K562 (cell line): ENCODE measurements at regions not wholly inside any gene's neighbourhood (a gene's known extent, or its start where the extent isn't known, plus 50 kb on each side); places are given as distances from the start of the nearest gene placed in this dataset.

Experiments
- ARHGAP35 ChIP-seq: fragments of 450-650 bp; IDR thresholded peaks from 2 replicates; pipeline ENCODE4 v1.6.1; 2018; ENCODE audit not compliant: partially characterized antibody
- CBX1 ChIP-seq: sonication (generic); IDR thresholded peaks from 2 replicates; pipeline ENCODE4 v1.6.1; 2016; ENCODE audit warnings: antibody characterized with exemption, low read depth, mild to moderate bottlenecking
- CCAR2 ChIP-seq: fragments of 200-400 bp; formaldehyde crosslinking; IDR thresholded peaks from 2 replicates; pipeline ENCODE4 v1.6.1; 2017; ENCODE audit warnings: mild to moderate bottlenecking, low read depth, low read length
- CTBP1 ChIP-seq: fragments of 450-650 bp; IDR thresholded peaks from 2 replicates; pipeline ENCODE4 v1.6.1; 2016; ENCODE audit warnings: borderline replicate concordance
- FOS ChIP-seq: IDR thresholded peaks from 3 replicates; pipeline ENCODE4 v1.6.1; 2011; ENCODE audit not compliant: insufficient read length; ENCODE audit errors: extremely low read depth
- KDM2B ChIP-seq: fragments of 250-450 bp; sonication (Bioruptor Pico); IDR thresholded peaks from 2 replicates; pipeline ENCODE4 v1.8.0; 2021; ENCODE audit warnings: mild to moderate bottlenecking, moderate library complexity
- KLF1 ChIP-seq: fragments of 450-650 bp; IDR thresholded peaks from 2 replicates; pipeline ENCODE4 v1.6.1; 2016; ENCODE audit warnings: missing genetic modification characterization, missing compliant biosample characterization
- MCM2 ChIP-seq: fragments of 450-650 bp; IDR thresholded peaks from 2 replicates; pipeline ENCODE4 v1.6.1; 2017; ENCODE audit warnings: low read depth, mild to moderate bottlenecking
- MECOM ChIP-seq: fragments of 250-450 bp; sonication (Bioruptor Pico); IDR thresholded peaks from 2 replicates; pipeline ENCODE4 v1.8.0; 2022; ENCODE audit warnings: inconsistent platforms
- MTA2 ChIP-seq: fragments of 450-650 bp; IDR thresholded peaks from 2 replicates; pipeline ENCODE4 v1.6.1; 2016; ENCODE audit warnings: low read depth
- MTF1 ChIP-seq: fragments of 250-450 bp; sonication (Bioruptor Pico); IDR thresholded peaks from 2 replicates; pipeline ENCODE4 v1.9.0; 2021; ENCODE audit warnings: moderate library complexity, mild to moderate bottlenecking, inconsistent platforms, borderline replicate concordance
- POLR2B ChIP-seq: fragments of 450-650 bp; IDR thresholded peaks from 2 replicates; pipeline ENCODE4 v1.6.1; 2018; ENCODE audit warnings: low read depth; ENCODE audit not compliant: partially characterized antibody
- POLR2G ChIP-seq: fragments of 200-400 bp; formaldehyde crosslinking; IDR thresholded peaks from 2 replicates; pipeline ENCODE4 v1.6.1; 2017; ENCODE audit warnings: low read depth, mild to moderate bottlenecking, antibody characterized with exemption, low read length, moderate library complexity
- RBM14 ChIP-seq: fragments of 200-400 bp; formaldehyde crosslinking; IDR thresholded peaks from 2 replicates; pipeline ENCODE4 v1.6.1; 2018; ENCODE audit warnings: low read depth, mild to moderate bottlenecking, low read length, moderate library complexity, borderline replicate concordance; ENCODE audit not compliant: insufficient read depth
- RBM22 ChIP-seq: fragments of 200-400 bp; formaldehyde crosslinking; IDR thresholded peaks from 2 replicates; pipeline ENCODE4 v1.6.1; 2018; ENCODE audit warnings: low read length, low read depth; ENCODE audit not compliant: poor library complexity, severe bottlenecking
- SP1 ChIP-seq: sonication (generic); formaldehyde crosslinking; IDR thresholded peaks from 2 replicates; pipeline ENCODE4 v1.8.1; 2022; ENCODE audit warnings: mild to moderate bottlenecking, missing genetic modification reagents
- TCF7L2 ChIP-seq: fragments of 150-350 bp; IDR thresholded peaks from 2 replicates; pipeline ENCODE4 v1.6.1; 2016; ENCODE audit warnings: low read depth, mild to moderate bottlenecking, low read length, moderate library complexity
- TGIF2 ChIP-seq: sonication (generic); formaldehyde crosslinking; IDR thresholded peaks from 2 replicates; pipeline ENCODE4 v1.8.1; 2022; ENCODE audit warnings: mild to moderate bottlenecking, missing genetic modification reagents, moderate library complexity
- ZNF263 ChIP-seq: sonication (generic); formaldehyde crosslinking; IDR thresholded peaks from 2 replicates; pipeline ENCODE4 v1.8.0; 2022; ENCODE audit warnings: mild to moderate bottlenecking, missing genetic modification reagents, borderline replicate concordance
- ZNF3 ChIP-seq: fragments of 250-450 bp; sonication (Bioruptor Pico); IDR thresholded peaks from 2 replicates; pipeline ENCODE4 v1.5.0; 2021; ENCODE audit warnings: mild to moderate bottlenecking, moderate library complexity
- TF ChIP-seq, protein P1 (sequence below): fragments of 450-650 bp; formaldehyde crosslinking; IDR thresholded peaks from 2 replicates; pipeline ENCODE4 v1.4.0; 2022; ENCODE audit warnings: missing genetic modification characterization
- TF ChIP-seq, protein P2 (sequence below): sonication (generic); formaldehyde crosslinking; IDR thresholded peaks from 2 replicates; pipeline ENCODE4 v1.8.0; 2022; ENCODE audit warnings: mild to moderate bottlenecking, missing genetic modification reagents
- TF ChIP-seq, protein P3 (sequence below): fragments of 450-650 bp; IDR thresholded peaks from 2 replicates; pipeline ENCODE4 v1.6.1; 2016

DNA sequence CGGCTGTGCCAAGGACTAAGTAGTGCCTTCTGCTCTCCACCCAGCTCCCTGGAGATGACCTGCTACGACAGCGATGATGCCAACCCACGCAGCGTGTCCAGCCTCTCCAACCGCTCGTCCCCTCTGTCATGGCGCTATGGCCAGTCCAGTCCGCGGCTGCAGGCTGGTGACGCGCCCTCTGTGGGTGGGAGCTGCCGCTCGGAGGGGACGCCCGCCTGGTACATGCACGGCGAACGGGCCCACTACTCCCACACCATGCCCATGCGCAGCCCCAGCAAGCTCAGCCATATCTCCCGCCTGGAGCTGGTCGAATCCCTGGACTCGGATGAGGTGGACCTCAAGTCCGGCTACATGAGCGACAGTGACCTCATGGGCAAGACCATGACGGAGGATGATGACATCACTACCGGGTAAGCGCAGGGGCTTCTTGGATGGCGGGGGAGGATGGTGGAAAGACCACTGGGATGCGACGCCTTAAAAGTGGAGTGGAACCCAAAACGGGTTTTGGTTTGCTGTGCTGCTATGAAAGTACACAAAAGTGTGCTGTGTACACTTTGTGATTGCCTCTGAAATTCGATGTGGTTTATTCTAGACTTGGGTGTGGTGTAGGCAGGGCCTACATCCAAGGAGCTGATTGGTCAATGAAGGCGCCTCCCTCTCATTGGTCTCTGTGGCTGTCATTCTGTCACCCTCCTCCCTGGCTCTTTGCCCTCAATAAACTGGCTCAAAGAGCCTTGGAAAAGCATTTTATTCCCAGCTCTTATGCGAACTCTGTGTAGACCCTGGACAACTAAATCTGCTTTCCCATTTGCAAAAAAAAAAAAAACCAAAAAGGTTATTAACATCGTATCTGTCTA, 110.4 kb upstream of the IPO9 start (continued):
- TF ChIP-seq, protein P1, sequence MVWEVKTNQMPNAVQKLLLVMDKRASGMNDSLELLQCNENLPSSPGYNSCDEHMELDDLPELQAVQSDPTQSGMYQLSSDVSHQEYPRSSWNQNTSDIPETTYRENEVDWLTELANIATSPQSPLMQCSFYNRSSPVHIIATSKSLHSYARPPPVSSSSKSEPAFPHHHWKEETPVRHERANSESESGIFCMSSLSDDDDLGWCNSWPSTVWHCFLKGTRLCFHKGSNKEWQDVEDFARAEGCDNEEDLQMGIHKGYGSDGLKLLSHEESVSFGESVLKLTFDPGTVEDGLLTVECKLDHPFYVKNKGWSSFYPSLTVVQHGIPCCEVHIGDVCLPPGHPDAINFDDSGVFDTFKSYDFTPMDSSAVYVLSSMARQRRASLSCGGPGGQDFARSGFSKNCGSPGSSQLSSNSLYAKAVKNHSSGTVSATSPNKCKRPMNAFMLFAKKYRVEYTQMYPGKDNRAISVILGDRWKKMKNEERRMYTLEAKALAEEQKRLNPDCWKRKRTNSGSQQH (CRISPR knock-in tag), result no peak
- TF ChIP-seq CBX1 (no peak), MTF1 (CRISPR knock-in tag) (no peak), FOS (peak; percentile 34), MTA2 (no peak), RBM22 (peak; percentile 52), POLR2B (no peak), POLR2G (peak; percentile 50; the same call in 1 of the 2 replicates), ZNF3 (no peak), CTBP1 (no peak), KDM2B (CRISPR knock-in tag) (no peak), CCAR2 (no peak), ZNF263 (0 out of 2 replicates have a peak, but pooled peaks have one; percentile 21), KLF1 (tag) (no peak), TCF7L2 (no peak), ARHGAP35 (no peak), MCM2 (no peak), MECOM (CRISPR knock-in tag) (no peak), SP1 (CRISPR knock-in tag) (no peak), RBM14 (no peak), TGIF2 (CRISPR knock-in tag) (no peak)
- TF ChIP-seq, protein P2, sequence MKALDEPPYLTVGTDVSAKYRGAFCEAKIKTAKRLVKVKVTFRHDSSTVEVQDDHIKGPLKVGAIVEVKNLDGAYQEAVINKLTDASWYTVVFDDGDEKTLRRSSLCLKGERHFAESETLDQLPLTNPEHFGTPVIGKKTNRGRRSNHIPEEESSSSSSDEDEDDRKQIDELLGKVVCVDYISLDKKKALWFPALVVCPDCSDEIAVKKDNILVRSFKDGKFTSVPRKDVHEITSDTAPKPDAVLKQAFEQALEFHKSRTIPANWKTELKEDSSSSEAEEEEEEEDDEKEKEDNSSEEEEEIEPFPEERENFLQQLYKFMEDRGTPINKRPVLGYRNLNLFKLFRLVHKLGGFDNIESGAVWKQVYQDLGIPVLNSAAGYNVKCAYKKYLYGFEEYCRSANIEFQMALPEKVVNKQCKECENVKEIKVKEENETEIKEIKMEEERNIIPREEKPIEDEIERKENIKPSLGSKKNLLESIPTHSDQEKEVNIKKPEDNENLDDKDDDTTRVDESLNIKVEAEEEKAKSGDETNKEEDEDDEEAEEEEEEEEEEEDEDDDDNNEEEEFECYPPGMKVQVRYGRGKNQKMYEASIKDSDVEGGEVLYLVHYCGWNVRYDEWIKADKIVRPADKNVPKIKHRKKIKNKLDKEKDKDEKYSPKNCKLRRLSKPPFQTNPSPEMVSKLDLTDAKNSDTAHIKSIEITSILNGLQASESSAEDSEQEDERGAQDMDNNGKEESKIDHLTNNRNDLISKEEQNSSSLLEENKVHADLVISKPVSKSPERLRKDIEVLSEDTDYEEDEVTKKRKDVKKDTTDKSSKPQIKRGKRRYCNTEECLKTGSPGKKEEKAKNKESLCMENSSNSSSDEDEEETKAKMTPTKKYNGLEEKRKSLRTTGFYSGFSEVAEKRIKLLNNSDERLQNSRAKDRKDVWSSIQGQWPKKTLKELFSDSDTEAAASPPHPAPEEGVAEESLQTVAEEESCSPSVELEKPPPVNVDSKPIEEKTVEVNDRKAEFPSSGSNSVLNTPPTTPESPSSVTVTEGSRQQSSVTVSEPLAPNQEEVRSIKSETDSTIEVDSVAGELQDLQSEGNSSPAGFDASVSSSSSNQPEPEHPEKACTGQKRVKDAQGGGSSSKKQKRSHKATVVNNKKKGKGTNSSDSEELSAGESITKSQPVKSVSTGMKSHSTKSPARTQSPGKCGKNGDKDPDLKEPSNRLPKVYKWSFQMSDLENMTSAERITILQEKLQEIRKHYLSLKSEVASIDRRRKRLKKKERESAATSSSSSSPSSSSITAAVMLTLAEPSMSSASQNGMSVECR, result no peak
- TF ChIP-seq, protein P3, sequence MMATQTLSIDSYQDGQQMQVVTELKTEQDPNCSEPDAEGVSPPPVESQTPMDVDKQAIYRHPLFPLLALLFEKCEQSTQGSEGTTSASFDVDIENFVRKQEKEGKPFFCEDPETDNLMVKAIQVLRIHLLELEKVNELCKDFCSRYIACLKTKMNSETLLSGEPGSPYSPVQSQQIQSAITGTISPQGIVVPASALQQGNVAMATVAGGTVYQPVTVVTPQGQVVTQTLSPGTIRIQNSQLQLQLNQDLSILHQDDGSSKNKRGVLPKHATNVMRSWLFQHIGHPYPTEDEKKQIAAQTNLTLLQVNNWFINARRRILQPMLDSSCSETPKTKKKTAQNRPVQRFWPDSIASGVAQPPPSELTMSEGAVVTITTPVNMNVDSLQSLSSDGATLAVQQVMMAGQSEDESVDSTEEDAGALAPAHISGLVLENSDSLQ, result peak; percentile 97
